Parathyroid adenoma (tissue), 2 donors: ENCODE measurements at regions not wholly inside any gene's neighbourhood (a gene's known extent, or its start where the extent isn't known, plus 50 kb on each side); places are given as distances from the start of the nearest gene placed in this dataset.

ENCODE experiments used
- H2AFZ ChIP-seq: fragments of 300-600 bp; sonication (generic); one replicate; pipeline ENCODE4 v1.7.0; 2017; ENCODE audit warnings: antibody characterized with exemption, mild to moderate bottlenecking
- H3K27ac ChIP-seq: fragments of 300-600 bp; sonication (generic); one replicate; pipeline ENCODE4 v1.7.0; 2017
- H3K27me3 ChIP-seq: fragments of 300-600 bp; sonication (generic); one replicate; pipeline ENCODE4 v1.7.0; 2017; ENCODE audit warnings: low read length; ENCODE audit not compliant: control insufficient read depth, insufficient read depth
- H3K36me3 ChIP-seq: fragments of 300-600 bp; sonication (generic); one replicate; pipeline ENCODE4 v1.7.0; 2017; ENCODE audit warnings: low read length; ENCODE audit not compliant: control insufficient read depth, insufficient read depth
- H3K4me1 ChIP-seq: fragments of 300-600 bp; sonication (generic); one replicate; pipeline ENCODE4 v1.7.0; 2017; ENCODE audit warnings: control low read depth
- H3K4me2 ChIP-seq: fragments of 300-600 bp; sonication (generic); one replicate; pipeline ENCODE4 v1.7.0; 2017; ENCODE audit warnings: low read length
- H3K4me3 ChIP-seq: fragments of 300-600 bp; sonication (generic); one replicate; pipeline ENCODE4 v1.7.0; 2017; ENCODE audit warnings: low read depth, low read length
- H3K79me2 ChIP-seq: fragments of 300-600 bp; sonication (generic); one replicate; pipeline ENCODE4 v1.7.0; 2017; ENCODE audit warnings: control low read depth
- H3K9ac ChIP-seq: fragments of 300-600 bp; sonication (generic); one replicate; pipeline ENCODE4 v1.7.0; 2017; ENCODE audit warnings: mild to moderate bottlenecking
- H3K9me3 ChIP-seq: fragments of 300-600 bp; sonication (generic); one replicate; pipeline ENCODE4 v1.7.0; 2017; ENCODE audit warnings: low read length; ENCODE audit not compliant: control insufficient read depth
- TF ChIP-seq, protein P1 (sequence below): fragments of 300-600 bp; sonication (generic); IDR thresholded peaks from one replicate; pipeline ENCODE4 v1.7.0; 2017; ENCODE audit warnings: antibody characterized with exemption, mild to moderate bottlenecking
- donor health status: primary hyperparathyroidism.

GRCh38 chr2:215691346-215691745 lies 255.5 kb upstream of the FN1 start:
- no peaks in the 10 kb centered on the region for H3K79me2 ChIP-seq
- H3K27ac ChIP-seq: no peak overlapping the region
- TF ChIP-seq, protein P1, sequence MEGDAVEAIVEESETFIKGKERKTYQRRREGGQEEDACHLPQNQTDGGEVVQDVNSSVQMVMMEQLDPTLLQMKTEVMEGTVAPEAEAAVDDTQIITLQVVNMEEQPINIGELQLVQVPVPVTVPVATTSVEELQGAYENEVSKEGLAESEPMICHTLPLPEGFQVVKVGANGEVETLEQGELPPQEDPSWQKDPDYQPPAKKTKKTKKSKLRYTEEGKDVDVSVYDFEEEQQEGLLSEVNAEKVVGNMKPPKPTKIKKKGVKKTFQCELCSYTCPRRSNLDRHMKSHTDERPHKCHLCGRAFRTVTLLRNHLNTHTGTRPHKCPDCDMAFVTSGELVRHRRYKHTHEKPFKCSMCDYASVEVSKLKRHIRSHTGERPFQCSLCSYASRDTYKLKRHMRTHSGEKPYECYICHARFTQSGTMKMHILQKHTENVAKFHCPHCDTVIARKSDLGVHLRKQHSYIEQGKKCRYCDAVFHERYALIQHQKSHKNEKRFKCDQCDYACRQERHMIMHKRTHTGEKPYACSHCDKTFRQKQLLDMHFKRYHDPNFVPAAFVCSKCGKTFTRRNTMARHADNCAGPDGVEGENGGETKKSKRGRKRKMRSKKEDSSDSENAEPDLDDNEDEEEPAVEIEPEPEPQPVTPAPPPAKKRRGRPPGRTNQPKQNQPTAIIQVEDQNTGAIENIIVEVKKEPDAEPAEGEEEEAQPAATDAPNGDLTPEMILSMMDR: no peak
- H3K9ac ChIP-seq: no peak overlapping the region
- no peak overlapping the region for H2AFZ ChIP-seq
- H3K4me1 ChIP-seq: no peaks in the 10 kb centered on the region
- no peaks in the 10 kb centered on the region for H3K36me3 ChIP-seq
- no peak overlapping the region for H3K4me2 ChIP-seq
- H3K4me3 ChIP-seq: no peak overlapping the region
- H3K27me3 ChIP-seq: no peaks in the 10 kb centered on the region
- H3K9me3 ChIP-seq: no peaks in the 10 kb centered on the region

GRCh38 chr2:215687149-215688031 lies 251.5 kb upstream of the FN1 start:
- no peaks in the 10 kb centered on the region for H3K9me3 ChIP-seq
- no peaks in the 10 kb centered on the region for H3K36me3 ChIP-seq
- no peak overlapping the region for H2AFZ ChIP-seq
- no peak overlapping the region for H3K27ac ChIP-seq
- no peak overlapping the region for H3K4me2 ChIP-seq
- no peaks in the 10 kb centered on the region for H3K4me1 ChIP-seq
- H3K9ac ChIP-seq: no peak overlapping the region
- no peak overlapping the region for H3K4me3 ChIP-seq
- H3K79me2 ChIP-seq: no peaks in the 10 kb centered on the region
- no peaks in the 10 kb centered on the region for H3K27me3 ChIP-seq
- TF ChIP-seq, protein P1: no peak

GRCh38 chr2:215685238-215685990 lies 249.5 kb upstream of the FN1 start:
- TF ChIP-seq, protein P1: no peak
- H3K27ac ChIP-seq: no peak overlapping the region
- H3K27me3 ChIP-seq: no peaks in the 10 kb centered on the region
- no peak overlapping the region for H3K4me2 ChIP-seq
- H3K36me3 ChIP-seq: no peaks in the 10 kb centered on the region
- no peak overlapping the region for H2AFZ ChIP-seq
- peaks cover 3% of the 10 kb centered on the region for H3K4me1 ChIP-seq
- H3K9me3 ChIP-seq: no peaks in the 10 kb centered on the region
- no peaks in the 10 kb centered on the region for H3K79me2 ChIP-seq
- H3K9ac ChIP-seq: no peak overlapping the region
- H3K4me3 ChIP-seq: no peak overlapping the region

DNA sequence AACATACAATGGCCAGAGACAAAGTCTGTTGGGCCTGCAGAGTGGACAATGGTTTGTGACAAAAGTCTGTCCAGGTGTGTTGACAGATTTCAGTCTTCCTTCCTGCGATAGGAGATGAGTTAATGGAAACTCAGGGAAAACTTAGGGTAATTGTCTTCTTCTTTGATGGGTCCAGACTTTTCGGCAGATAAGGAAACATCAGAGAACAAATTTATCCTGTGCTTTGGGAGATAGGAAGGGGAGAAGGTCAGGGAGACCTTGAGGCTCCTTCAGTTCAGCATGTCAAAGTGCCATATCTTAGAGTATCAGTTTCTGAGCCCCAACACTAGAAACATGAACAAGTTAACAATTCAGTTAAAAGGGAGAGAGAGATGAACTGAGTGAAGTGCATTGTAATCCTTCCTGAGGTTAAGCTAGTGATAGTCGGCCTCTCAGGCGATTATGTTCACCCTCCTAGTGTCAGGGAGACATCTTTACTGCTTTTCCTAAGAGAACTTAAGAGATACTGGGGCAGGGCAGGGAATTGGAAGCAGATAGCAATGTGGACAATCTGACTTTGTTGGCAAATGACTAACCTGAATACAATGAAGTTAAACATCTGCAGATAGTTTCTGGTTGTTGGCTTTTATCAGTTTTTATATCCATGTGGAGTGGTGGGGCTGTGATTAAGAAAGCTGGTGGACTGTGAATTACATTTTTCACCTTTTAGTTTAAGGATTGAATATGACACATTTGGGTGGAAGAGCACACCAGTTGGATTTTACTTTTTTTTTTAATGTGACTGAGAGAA lies 248.8 kb upstream of the FN1 start:
- H3K9me3 ChIP-seq: no peaks in the 10 kb centered on the region
- peaks cover 3% of the 10 kb centered on the region for H3K4me1 ChIP-seq
- no peak overlapping the region for H3K4me2 ChIP-seq
- TF ChIP-seq, protein P1: no peak
- no peak overlapping the region for H2AFZ ChIP-seq
- no peaks in the 10 kb centered on the region for H3K79me2 ChIP-seq
- H3K4me3 ChIP-seq: no peak overlapping the region
- no peak overlapping the region for H3K9ac ChIP-seq
- no peak overlapping the region for H3K27ac ChIP-seq
- no peaks in the 10 kb centered on the region for H3K27me3 ChIP-seq
- H3K36me3 ChIP-seq: no peaks in the 10 kb centered on the region
